Peyer's patch (tissue), 4 donors: ENCODE measurements at regions not wholly inside any gene's neighbourhood (a gene's known extent, or its start where the extent isn't known, plus 50 kb on each side); places are given as distances from the start of the nearest gene placed in this dataset.
"Not testable (repeated sequence)": the region's sequence is repeated elsewhere in the genome, so short reads cannot be mapped to it uniquely, and the experiment has no call there.

Experiments
- DNase-seq, 3 donors: peaks; one replicate each; pipeline ENCODE4 v3.0.0-alpha.2; 2017 to 2019
- H3K27ac ChIP-seq, 4 donors: fragments of 200-600 bp; sonication (generic); one replicate each; pipeline ENCODE4 v1.5.1; 2016 to 2019
- H3K27me3 ChIP-seq, 2 donors: fragments of 200-600 bp; sonication (generic); one replicate each; pipeline ENCODE4 v1.5.1; 2019
- H3K36me3 ChIP-seq, 3 donors: fragments of 200-600 bp; sonication (generic); one replicate each; pipeline ENCODE4 v1.5.1; 2016 to 2019
- H3K4me1 ChIP-seq, 4 donors: fragments of 200-600 bp; sonication (generic); one replicate each; pipeline ENCODE4 v1.5.1; 2016 to 2019
- H3K4me3 ChIP-seq, 4 donors: fragments of 200-600 bp; sonication (generic); 1 replicate in 3 of 4; 2 replicates in 1 of 4; pipeline ENCODE4 v1.5.1; 2016 to 2019; ENCODE audit warnings: mild to moderate bottlenecking in 1 of 4
- H3K9me3 ChIP-seq, 4 donors: fragments of 200-600 bp; sonication (generic); one replicate each; pipeline ENCODE4 v1.5.1; 2016 to 2019; ENCODE audit warnings: mild to moderate bottlenecking in 1 of 4
- POLR2A ChIP-seq, 2 donors: fragments of 450-650 bp; IDR thresholded peaks; one replicate each; pipeline ENCODE4 v1.5.1; 2017; ENCODE audit warnings: antibody characterized with exemption in 2 of 2, mild to moderate bottlenecking in 2 of 2, moderate library complexity in 2 of 2
- TF ChIP-seq, protein P1 (sequence below), 6 experiments: fragments of 450-650 bp in 4 of 6; fragments of 200-600 bp in 2 of 6; sonication (generic) in 1 of 6; IDR thresholded peaks; one replicate each; pipeline ENCODE4 v1.5.1; 2017 to 2019; ENCODE audit warnings: antibody characterized with exemption in 6 of 6, mild to moderate bottlenecking in 3 of 6, moderate library complexity in 1 of 6

- Histone ChIP-seq H3K9me3 (no peaks in the 10 kb centered on the region), H3K4me3 (peak overlapping the region; percentile 37 to 51 (median 44)), H3K27ac (peak overlapping the region in 3 of 4 donors; percentile 60 to 66 (median 65)), H3K36me3 (no peaks in the 10 kb centered on the region), H3K4me1 (peaks cover 0 to 11% (median 8%) of the 10 kb centered on the region in 4 donors), H3K27me3 (no peaks in the 10 kb centered on the region)
- TF ChIP-seq POLR2A (IDR thresholded peaks at IDR 0.05), result no peak
- TF ChIP-seq, protein P1, sequence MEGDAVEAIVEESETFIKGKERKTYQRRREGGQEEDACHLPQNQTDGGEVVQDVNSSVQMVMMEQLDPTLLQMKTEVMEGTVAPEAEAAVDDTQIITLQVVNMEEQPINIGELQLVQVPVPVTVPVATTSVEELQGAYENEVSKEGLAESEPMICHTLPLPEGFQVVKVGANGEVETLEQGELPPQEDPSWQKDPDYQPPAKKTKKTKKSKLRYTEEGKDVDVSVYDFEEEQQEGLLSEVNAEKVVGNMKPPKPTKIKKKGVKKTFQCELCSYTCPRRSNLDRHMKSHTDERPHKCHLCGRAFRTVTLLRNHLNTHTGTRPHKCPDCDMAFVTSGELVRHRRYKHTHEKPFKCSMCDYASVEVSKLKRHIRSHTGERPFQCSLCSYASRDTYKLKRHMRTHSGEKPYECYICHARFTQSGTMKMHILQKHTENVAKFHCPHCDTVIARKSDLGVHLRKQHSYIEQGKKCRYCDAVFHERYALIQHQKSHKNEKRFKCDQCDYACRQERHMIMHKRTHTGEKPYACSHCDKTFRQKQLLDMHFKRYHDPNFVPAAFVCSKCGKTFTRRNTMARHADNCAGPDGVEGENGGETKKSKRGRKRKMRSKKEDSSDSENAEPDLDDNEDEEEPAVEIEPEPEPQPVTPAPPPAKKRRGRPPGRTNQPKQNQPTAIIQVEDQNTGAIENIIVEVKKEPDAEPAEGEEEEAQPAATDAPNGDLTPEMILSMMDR (IDR thresholded peaks at IDR 0.05), result no peak
- peak in 1 of 3 donors; percentile 54 for DNase-seq
Observed at GRCh38 chr6:166253778-166254204, 54.4 kb downstream of the PRR18 start.

- peak in 1 of 3 donors; percentile 45 for DNase-seq
- no peaks in the 10 kb centered on the region for H3K9me3 ChIP-seq
- peak overlapping the region in 3 of 4 donors; percentile 60 to 66 (median 65) for H3K27ac ChIP-seq
- peaks cover 0 to 11% (median 3%) of the 10 kb centered on the region in 4 donors for H3K4me1 ChIP-seq
- TF ChIP-seq, protein P1 (IDR thresholded peaks at IDR 0.05), result no peak
- TF ChIP-seq POLR2A (IDR thresholded peaks at IDR 0.05), result no peak
- H3K36me3 ChIP-seq, result no peaks in the 10 kb centered on the region
- peak overlapping the region; percentile 37 to 51 (median 44) for H3K4me3 ChIP-seq
- no peaks in the 10 kb centered on the region for H3K27me3 ChIP-seq
Observed at GRCh38 chr6:166253281-166253681, 54.9 kb downstream of the PRR18 start.

GRCh38 chr6:166252601-166253000 is 55.6 kb downstream of the PRR18 start:
- Histone ChIP-seq H3K36me3 (no peaks in the 10 kb centered on the region), H3K9me3 (no peaks in the 10 kb centered on the region), H3K4me1 (peaks cover 0 to 11% (median 0%) of the 10 kb centered on the region in 4 donors)

GRCh38 chr6:166251655-166252054 is 56.5 kb downstream of the PRR18 start:
- H3K9me3 ChIP-seq, result no peaks in the 10 kb centered on the region
- H3K36me3 ChIP-seq, result no peaks in the 10 kb centered on the region
- no peak overlapping the region for H3K27ac ChIP-seq
- TF ChIP-seq, protein P1 (IDR thresholded peaks at IDR 0.05), result no peak
- no peak for TF ChIP-seq POLR2A (IDR thresholded peaks at IDR 0.05)
- no peak for DNase-seq
- no peak overlapping the region for H3K4me3 ChIP-seq
- peaks cover 0 to 11% (median 0%) of the 10 kb centered on the region in 4 donors for H3K4me1 ChIP-seq
- no peaks in the 10 kb centered on the region for H3K27me3 ChIP-seq

More at GRCh38 chr6:166252601-166253000, 55.6 kb downstream of the PRR18 start:
- no peaks in the 10 kb centered on the region for H3K27me3 ChIP-seq
- TF ChIP-seq, protein P1 (IDR thresholded peaks at IDR 0.05), result no peak
- no peak for TF ChIP-seq POLR2A (IDR thresholded peaks at IDR 0.05)
- no peak overlapping the region for H3K4me3 ChIP-seq
- no peak overlapping the region for H3K27ac ChIP-seq
- DNase-seq, result no peak

DNA sequence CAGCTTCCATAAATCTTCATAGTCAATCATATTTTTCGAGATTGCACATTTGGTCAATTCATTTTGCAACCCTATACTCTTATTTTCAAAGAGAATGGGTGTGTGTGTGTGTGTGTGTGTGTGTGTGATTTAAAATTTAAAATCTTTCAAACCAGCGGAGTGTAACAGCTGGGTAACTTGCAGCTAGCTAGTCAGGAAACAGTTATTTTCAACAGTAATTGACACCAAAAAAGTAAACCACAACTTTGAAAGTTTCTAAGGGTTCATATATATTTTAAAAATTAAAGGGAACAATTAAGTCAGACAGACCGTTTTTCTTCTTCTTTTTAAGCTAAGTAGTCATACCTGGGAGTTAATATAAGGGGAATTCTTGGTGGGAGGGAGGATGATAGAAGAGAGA is 57.0 kb downstream of the PRR18 start:
- no peak for DNase-seq
- no peaks in the 10 kb centered on the region for H3K27me3 ChIP-seq
- no peaks in the 10 kb centered on the region for H3K36me3 ChIP-seq
- peaks cover 0 to 11% (median 0%) of the 10 kb centered on the region in 4 donors for H3K4me1 ChIP-seq
- no peak overlapping the region for H3K4me3 ChIP-seq
- no peaks in the 10 kb centered on the region for H3K9me3 ChIP-seq
- no peak overlapping the region for H3K27ac ChIP-seq
- TF ChIP-seq POLR2A (IDR thresholded peaks at IDR 0.05), result no peak
- TF ChIP-seq, protein P1 (IDR thresholded peaks at IDR 0.05), result no peak

DNA sequence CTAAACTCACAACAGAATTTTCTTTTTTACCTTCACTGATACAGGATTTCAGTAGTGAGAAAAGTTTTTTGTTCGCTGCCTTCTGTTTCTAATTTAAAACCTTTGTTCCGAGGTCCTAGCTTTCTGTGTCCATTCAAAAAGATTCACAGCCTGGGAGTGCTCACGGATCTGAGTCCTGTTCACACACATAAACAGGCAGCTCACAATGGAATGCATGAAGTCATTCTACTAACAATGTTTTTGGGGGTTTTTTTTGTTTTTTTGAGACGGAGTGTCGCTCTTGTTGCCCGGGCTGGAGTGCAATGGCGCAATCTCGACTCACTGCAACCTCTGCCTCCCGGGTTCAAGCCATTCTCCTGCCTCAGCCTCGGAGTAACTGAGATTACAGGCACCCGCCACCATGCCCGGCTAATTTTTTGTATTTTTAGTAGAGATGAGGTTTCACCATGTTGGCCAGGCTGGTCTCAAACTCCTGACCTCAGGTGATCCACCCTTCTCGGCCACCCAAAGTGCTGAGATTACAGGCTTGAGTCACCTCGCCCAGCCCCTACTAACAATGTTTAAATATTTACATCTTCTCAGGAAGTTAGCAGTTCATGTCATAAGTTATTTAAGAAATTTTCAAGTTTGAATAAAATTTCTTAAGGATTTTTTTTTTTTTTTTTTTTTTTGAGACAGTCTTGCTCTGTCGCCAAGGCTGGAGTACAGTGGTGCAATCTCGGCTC is 59.0 kb downstream of the PRR18 start:
- not testable (repeated sequence) for H3K4me3 ChIP-seq, DNase-seq, H3K27ac ChIP-seq, H3K27me3 ChIP-seq, H3K9me3 ChIP-seq, H3K36me3 ChIP-seq
- peaks cover 0 to 11% (median 0%) of the 10 kb centered on the region in 4 donors for H3K4me1 ChIP-seq
